ENCODE measurements at regions not wholly inside any gene's neighbourhood (a gene's known extent, or its start where the extent isn't known, plus 50 kb on each side); places are given as distances from the start of the nearest gene placed in this dataset.

DNA sequence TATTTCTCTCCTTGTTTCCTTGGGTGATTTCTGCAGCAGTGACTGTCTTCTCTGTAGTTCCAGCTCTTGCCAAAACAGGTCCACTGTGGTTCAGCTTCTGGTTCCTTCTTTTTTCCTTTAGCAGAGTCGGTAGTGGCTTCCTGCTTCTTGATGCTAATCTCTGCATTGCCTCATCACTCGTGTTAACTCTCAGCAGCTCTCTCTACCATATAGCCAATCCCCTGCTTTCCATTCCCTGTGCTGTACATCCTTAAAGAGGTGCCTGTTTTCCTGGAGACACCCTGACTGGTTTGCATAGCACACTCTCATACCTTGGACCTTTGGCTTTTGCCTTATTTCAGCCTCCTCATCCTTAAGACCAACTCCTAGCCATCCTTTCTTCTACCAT is 191.2 kb upstream of the LNX1 start:
- intact Hi-C loops (cut with micrococcal nuclease; ENCODE audit: unreplicated experiment), result no loop called here
- no peaks in the 10 kb centered on the region for H3K36me3 ChIP-seq (replicated peaks in 1 of 2; ENCODE audit: control insufficient read depth in 1 of 2, insufficient read depth in 2 of 2, low read length in 2 of 2)
- no peak overlapping the region for H3K4me3 ChIP-seq (replicated peaks in 1 of 3; ENCODE audit: insufficient read depth in 1 of 3, low read depth in 2 of 3, low read length in 3 of 3)
- in situ Hi-C loops (cut with HindIII; ENCODE audit: extremely low pct_ligation_motif_present, low pct_unique_long_range_greater_than_20kb), result no loop called here
- TF ChIP-seq ETS1 (CRISPR knock-in tag; IDR thresholded peaks at IDR 0.05), result no peak
- 0 out of 2 replicates have a peak, but pooled peaks have one; percentile 12 for TF ChIP-seq ZNF709 (CRISPR knock-in tag; IDR thresholded peaks at IDR 0.05)
- CTCF ChIA-PET (ENCODE audit: low intra/inter-chr PET ratio, low total read pairs), result no interaction called here
- no peaks in the 10 kb centered on the region for H3K79me2 ChIP-seq (ENCODE audit: insufficient read depth, low read length)
- H3K27ac ChIP-seq (ENCODE audit: extremely low read length, insufficient read depth, low read length), result no peak overlapping the region
- no peaks in the 10 kb centered on the region for H3K9me3 ChIP-seq (ENCODE audit: low read length)
- peaks cover 28% of the 10 kb centered on the region for H3K4me1 ChIP-seq (ENCODE audit: insufficient read depth, low read length)
- ATAC-seq (no peak), DNase-seq (ENCODE audit: low spot score) (no peak), FAIRE-seq (no peak)
- H3K4me2 ChIP-seq (ENCODE audit: low read depth, low read length), result peak overlapping the region; percentile 15
- no peak overlapping the region for H2AFZ ChIP-seq (ENCODE audit: low read length)
- no peaks in the 10 kb centered on the region; a peak in 1 of 5 replicates for H3K27me3 ChIP-seq (ENCODE audit: control insufficient read depth in 1 of 2, insufficient read depth in 2 of 2, low read length in 2 of 2)
- no TSS peak for BruUV-seq (replicated peaks)
- H4K20me1 ChIP-seq (ENCODE audit: insufficient read depth, low read length), result no peaks in the 10 kb centered on the region
- POLR2A ChIA-PET, result no interaction called here
- H3K9ac ChIP-seq (ENCODE audit: insufficient read depth, low read depth, low read length), result no peak overlapping the region
- WGBS (ENCODE audit: low lambda C conversion rate), result 0% methylated on average over 2 of the region's 2 CpGs

DNA sequence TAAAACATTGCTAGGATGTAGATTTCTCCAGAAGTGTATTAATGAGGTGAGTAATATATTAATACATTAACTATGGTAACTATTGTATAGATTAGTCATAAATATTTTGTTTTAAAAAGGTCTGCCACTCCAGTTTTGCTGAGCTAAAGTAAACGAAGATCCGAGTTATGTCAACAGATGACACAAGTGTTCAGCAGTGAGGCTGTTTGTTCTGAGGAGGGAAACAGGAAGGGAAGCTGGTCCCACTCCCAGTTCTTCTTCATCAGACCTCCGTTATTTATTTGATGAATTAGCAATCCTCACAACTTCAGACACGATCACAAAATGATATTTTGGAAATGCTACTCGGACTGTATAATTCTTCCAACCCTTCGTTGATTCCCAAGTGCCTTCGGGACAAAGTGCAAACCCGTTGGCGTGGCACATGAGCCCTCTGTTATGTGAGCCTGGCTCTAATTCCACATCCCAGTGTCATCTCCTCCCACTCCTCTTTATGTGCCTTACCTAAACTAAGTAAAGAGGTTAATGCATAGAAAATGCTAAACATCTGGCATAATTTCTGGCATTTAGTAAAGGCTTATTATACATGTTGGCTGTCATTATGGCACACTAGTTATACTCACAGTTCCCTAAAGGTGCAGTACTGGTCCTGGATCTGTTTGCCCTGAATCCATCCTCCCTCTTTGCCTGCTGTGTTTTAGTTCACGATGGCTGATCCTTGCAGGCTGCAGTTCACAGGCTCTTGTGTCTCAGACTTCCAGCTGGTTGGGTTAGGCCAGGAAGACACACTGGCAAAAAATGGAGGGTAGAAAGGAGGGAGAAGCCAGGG is 190.6 kb upstream of the LNX1 start:
- in situ Hi-C loops (cut with HindIII; ENCODE audit: extremely low pct_ligation_motif_present, low pct_unique_long_range_greater_than_20kb) (no loop called here), intact Hi-C loops (cut with micrococcal nuclease; ENCODE audit: unreplicated experiment) (no loop called here)
- CTCF ChIA-PET (ENCODE audit: low intra/inter-chr PET ratio, low total read pairs), result no interaction called here
- POLR2A ChIA-PET, result no interaction called here
- DNase-seq (ENCODE audit: low spot score) (peak; percentile 66), ATAC-seq (peak; percentile 96), FAIRE-seq (no peak)
- no peak overlapping the region for H3K9ac ChIP-seq (ENCODE audit: insufficient read depth, low read depth, low read length)
- BruUV-seq (replicated peaks), result no TSS peak
- H3K9me3 ChIP-seq (ENCODE audit: low read length), result no peaks in the 10 kb centered on the region
- no peak overlapping the region for H2AFZ ChIP-seq (ENCODE audit: low read length)
- H3K4me1 ChIP-seq (ENCODE audit: insufficient read depth, low read length), result peaks cover 32% of the 10 kb centered on the region
- no peak overlapping the region for H3K4me3 ChIP-seq (replicated peaks in 1 of 3; ENCODE audit: insufficient read depth in 1 of 3, low read depth in 2 of 3, low read length in 3 of 3)
- no peaks in the 10 kb centered on the region for H4K20me1 ChIP-seq (ENCODE audit: insufficient read depth, low read length)
- H3K36me3 ChIP-seq (replicated peaks in 1 of 2; ENCODE audit: control insufficient read depth in 1 of 2, insufficient read depth in 2 of 2, low read length in 2 of 2), result no peaks in the 10 kb centered on the region
- 2% methylated on average over 10 of the region's 10 CpGs for WGBS (ENCODE audit: low lambda C conversion rate)
- no peaks in the 10 kb centered on the region for H3K79me2 ChIP-seq (ENCODE audit: insufficient read depth, low read length)
- H3K27me3 ChIP-seq (ENCODE audit: control insufficient read depth in 1 of 2, insufficient read depth in 2 of 2, low read length in 2 of 2), result no peaks in the 10 kb centered on the region; a peak in 1 of 5 replicates
- H3K4me2 ChIP-seq (ENCODE audit: low read depth, low read length), result peak overlapping the region; percentile 61
- H3K27ac ChIP-seq (ENCODE audit: extremely low read length, insufficient read depth, low read length), result no peak overlapping the region
- TF ChIP-seq MED1 (CRISPR knock-in tag; IDR thresholded peaks at IDR 0.05) (peak; percentile 43; the same call in 1 of the 2 replicates), FOXA3 (CRISPR knock-in tag; IDR thresholded peaks at IDR 0.05) (peak; percentile 94), CEBPB (IDR thresholded peaks at IDR 0.05; ENCODE audit: borderline replicate concordance, low read depth, low read length) (no peak), ATF1 (CRISPR knock-in tag; IDR thresholded peaks at IDR 0.05) (no peak), CENPX (CRISPR knock-in tag; IDR thresholded peaks at IDR 0.05) (no peak), YEATS4 (CRISPR knock-in tag; IDR thresholded peaks at IDR 0.05; ENCODE audit: borderline replicate concordance) (no peak), ZNF772 (CRISPR knock-in tag; IDR thresholded peaks at IDR 0.05) (no peak), SAFB2 (CRISPR knock-in tag; IDR thresholded peaks at IDR 0.05; ENCODE audit: borderline replicate concordance, low read depth) (no peak), MLX (CRISPR knock-in tag; IDR thresholded peaks at IDR 0.05) (no peak), NCOA5 (CRISPR knock-in tag; IDR thresholded peaks at IDR 0.05) (no peak), ZNF530 (CRISPR knock-in tag; IDR thresholded peaks at IDR 0.05; ENCODE audit: low read depth) (no peak), THYN1 (CRISPR knock-in tag; IDR thresholded peaks at IDR 0.05; ENCODE audit: borderline replicate concordance, low read depth) (no peak)
- TF ChIP-seq, protein P1, sequence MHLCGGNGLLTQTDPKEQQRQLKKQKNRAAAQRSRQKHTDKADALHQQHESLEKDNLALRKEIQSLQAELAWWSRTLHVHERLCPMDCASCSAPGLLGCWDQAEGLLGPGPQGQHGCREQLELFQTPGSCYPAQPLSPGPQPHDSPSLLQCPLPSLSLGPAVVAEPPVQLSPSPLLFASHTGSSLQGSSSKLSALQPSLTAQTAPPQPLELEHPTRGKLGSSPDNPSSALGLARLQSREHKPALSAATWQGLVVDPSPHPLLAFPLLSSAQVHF (CRISPR knock-in tag; IDR thresholded peaks at IDR 0.05), result no peak
- TF ChIP-seq, protein P2, sequence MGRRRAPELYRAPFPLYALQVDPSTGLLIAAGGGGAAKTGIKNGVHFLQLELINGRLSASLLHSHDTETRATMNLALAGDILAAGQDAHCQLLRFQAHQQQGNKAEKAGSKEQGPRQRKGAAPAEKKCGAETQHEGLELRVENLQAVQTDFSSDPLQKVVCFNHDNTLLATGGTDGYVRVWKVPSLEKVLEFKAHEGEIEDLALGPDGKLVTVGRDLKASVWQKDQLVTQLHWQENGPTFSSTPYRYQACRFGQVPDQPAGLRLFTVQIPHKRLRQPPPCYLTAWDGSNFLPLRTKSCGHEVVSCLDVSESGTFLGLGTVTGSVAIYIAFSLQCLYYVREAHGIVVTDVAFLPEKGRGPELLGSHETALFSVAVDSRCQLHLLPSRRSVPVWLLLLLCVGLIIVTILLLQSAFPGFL (CRISPR knock-in tag; IDR thresholded peaks at IDR 0.05), result no peak
